ENCODE measurements at regions not wholly inside any gene's neighbourhood (a gene's known extent, or its start where the extent isn't known, plus 50 kb on each side); places are given as distances from the start of the nearest gene placed in this dataset.
"Not testable (repeated sequence)": the region's sequence is repeated elsewhere in the genome, so short reads cannot be mapped to it uniquely, and the experiment has no call there.

- POLR2A ChIA-PET; H3K27me3 Mint-ChIP-seq; CTCF ChIA-PET; H3K36me3 Mint-ChIP-seq (ENCODE audit: low read depth); DNase-seq; H3K4me1 Mint-ChIP-seq; H3K9me3 Mint-ChIP-seq: not testable (repeated sequence)
- Mint-ChIP-seq H3K27ac (peak overlapping the region; percentile 78), H3K4me3 (peak overlapping the region; percentile 88)
Measured at GRCh38 chr9:39463696-39464095, 108.2 kb downstream of the SPATA31A1 start.

GRCh38 chr9:39464122-39464777 is 108.8 kb downstream of the SPATA31A1 start:
- H3K4me1 Mint-ChIP-seq; POLR2A ChIA-PET; CTCF ChIA-PET; H3K9me3 Mint-ChIP-seq; H3K36me3 Mint-ChIP-seq (ENCODE audit: low read depth); H3K27me3 Mint-ChIP-seq: not testable (repeated sequence)
- Mint-ChIP-seq H3K27ac (peak overlapping the region; percentile 92), H3K4me3 (peak overlapping the region; percentile 88)
- peak; percentile 80 for DNase-seq

- H3K27ac Mint-ChIP-seq; H3K4me1 Mint-ChIP-seq; H3K36me3 Mint-ChIP-seq (ENCODE audit: low read depth); DNase-seq; H3K27me3 Mint-ChIP-seq; H3K9me3 Mint-ChIP-seq; CTCF ChIA-PET; H3K4me3 Mint-ChIP-seq; POLR2A ChIA-PET: not testable (repeated sequence)
Measured at GRCh38 chr9:39474499-39474898, 119.0 kb downstream of the SPATA31A1 start.

- H3K4me3 Mint-ChIP-seq; H3K27me3 Mint-ChIP-seq; DNase-seq; H3K36me3 Mint-ChIP-seq (ENCODE audit: low read depth); CTCF ChIA-PET; H3K27ac Mint-ChIP-seq; H3K4me1 Mint-ChIP-seq; H3K9me3 Mint-ChIP-seq; POLR2A ChIA-PET: not testable (repeated sequence)
Measured at GRCh38 chr9:39483073-39483472, 127.6 kb downstream of the SPATA31A1 start.

GRCh38 chr9:39483880-39484279 is 128.4 kb downstream of the SPATA31A1 start:
- H3K4me3 Mint-ChIP-seq; H3K4me1 Mint-ChIP-seq; CTCF ChIA-PET; POLR2A ChIA-PET; H3K27ac Mint-ChIP-seq; H3K27me3 Mint-ChIP-seq; DNase-seq; H3K36me3 Mint-ChIP-seq (ENCODE audit: low read depth); H3K9me3 Mint-ChIP-seq: not testable (repeated sequence)

GRCh38 chr9:39484292-39484691 is 128.8 kb downstream of the SPATA31A1 start:
- H3K36me3 Mint-ChIP-seq (ENCODE audit: low read depth); CTCF ChIA-PET; H3K4me3 Mint-ChIP-seq; H3K4me1 Mint-ChIP-seq; DNase-seq; H3K27me3 Mint-ChIP-seq; H3K9me3 Mint-ChIP-seq; POLR2A ChIA-PET; H3K27ac Mint-ChIP-seq: not testable (repeated sequence)

- H3K36me3 Mint-ChIP-seq (ENCODE audit: low read depth); H3K4me1 Mint-ChIP-seq; CTCF ChIA-PET; DNase-seq; H3K9me3 Mint-ChIP-seq; H3K4me3 Mint-ChIP-seq; H3K27me3 Mint-ChIP-seq; POLR2A ChIA-PET; H3K27ac Mint-ChIP-seq: not testable (repeated sequence)
Measured at GRCh38 chr9:39487477-39487876, 132.0 kb downstream of the SPATA31A1 start.

- H3K4me1 Mint-ChIP-seq; H3K27me3 Mint-ChIP-seq; H3K36me3 Mint-ChIP-seq (ENCODE audit: low read depth); H3K27ac Mint-ChIP-seq; POLR2A ChIA-PET; H3K4me3 Mint-ChIP-seq; DNase-seq; H3K9me3 Mint-ChIP-seq; CTCF ChIA-PET: not testable (repeated sequence)
Measured at GRCh38 chr9:39496248-39496647, 140.8 kb downstream of the SPATA31A1 start.

GRCh38 chr9:39503178-39503577 is 147.7 kb downstream of the SPATA31A1 start:
- CTCF ChIA-PET; POLR2A ChIA-PET; H3K36me3 Mint-ChIP-seq (ENCODE audit: low read depth); H3K4me3 Mint-ChIP-seq; H3K4me1 Mint-ChIP-seq; H3K9me3 Mint-ChIP-seq; DNase-seq; H3K27me3 Mint-ChIP-seq; H3K27ac Mint-ChIP-seq: not testable (repeated sequence)

GRCh38 chr9:39527387-39528029 is 172.0 kb downstream of the SPATA31A1 start:
- H3K4me1 Mint-ChIP-seq; POLR2A ChIA-PET; DNase-seq; H3K27me3 Mint-ChIP-seq; H3K27ac Mint-ChIP-seq; CTCF ChIA-PET; H3K9me3 Mint-ChIP-seq; H3K4me3 Mint-ChIP-seq; H3K36me3 Mint-ChIP-seq (ENCODE audit: low read depth): not testable (repeated sequence)

- CTCF ChIA-PET; POLR2A ChIA-PET; H3K27ac Mint-ChIP-seq; H3K27me3 Mint-ChIP-seq; H3K4me1 Mint-ChIP-seq; H3K9me3 Mint-ChIP-seq; H3K36me3 Mint-ChIP-seq (ENCODE audit: low read depth); H3K4me3 Mint-ChIP-seq; DNase-seq: not testable (repeated sequence)
Measured at GRCh38 chr9:39532597-39532996, 177.1 kb downstream of the SPATA31A1 start.

GRCh38 chr9:39533001-39533762 is 177.7 kb downstream of the SPATA31A1 start:
- CTCF ChIA-PET = not testable (repeated sequence)

GRCh38 chr9:39533763-39534548 is 178.5 kb downstream of the SPATA31A1 start:
- H3K27ac Mint-ChIP-seq; H3K9me3 Mint-ChIP-seq; CTCF ChIA-PET; DNase-seq; H3K36me3 Mint-ChIP-seq (ENCODE audit: low read depth); H3K27me3 Mint-ChIP-seq; POLR2A ChIA-PET; H3K4me1 Mint-ChIP-seq; H3K4me3 Mint-ChIP-seq: not testable (repeated sequence)

More at GRCh38 chr9:39533001-39533762, 177.7 kb downstream of the SPATA31A1 start:
- H3K4me1 Mint-ChIP-seq; H3K27me3 Mint-ChIP-seq; POLR2A ChIA-PET; H3K27ac Mint-ChIP-seq; H3K36me3 Mint-ChIP-seq (ENCODE audit: low read depth); H3K9me3 Mint-ChIP-seq; DNase-seq; H3K4me3 Mint-ChIP-seq: not testable (repeated sequence)
